ENCODE measurements at regions not wholly inside any gene's neighbourhood (a gene's known extent, or its start where the extent isn't known, plus 50 kb on each side); places are given as distances from the start of the nearest gene placed in this dataset.

GRCh38 chr7:96481796-96482195 is 159.9 kb upstream of the SLC25A13 start:
- Histone ChIP-seq H3K9ac (ENCODE audit: low read length) (no peak overlapping the region), H3K9me2 (ENCODE audit: low read depth, low read length) (no peaks in the 10 kb centered on the region), H3K36me3 (ENCODE audit: insufficient read depth, low read length) (no peaks in the 10 kb centered on the region), H2AFZ (ENCODE audit: low read length) (no peak overlapping the region), H3K9me3 (ENCODE audit: low read length) (no peaks in the 10 kb centered on the region), H3K4me3 (ENCODE audit: low read depth, low read length, poor library complexity, severe bottlenecking) (no peak overlapping the region), H3K4me2 (ENCODE audit: low read length) (no peak overlapping the region), H3K4me1 (ENCODE audit: insufficient read depth, low read length, severe bottlenecking) (no peaks in the 10 kb centered on the region), H3K79me2 (ENCODE audit: insufficient read depth, low read length) (no peaks in the 10 kb centered on the region), H3F3A (ENCODE audit: insufficient read depth, low read length) (no peaks in the 10 kb centered on the region), H3K27me3 (ENCODE audit: insufficient read depth, low read length) (no peaks in the 10 kb centered on the region), H3K27ac (ENCODE audit: low read depth, low read length, poor library complexity, severe bottlenecking) (no peak overlapping the region), H4K20me1 (ENCODE audit: insufficient read depth, low read length) (no peaks in the 10 kb centered on the region)
- no peak for TF ChIP-seq CTCF (IDR thresholded peaks at IDR 0.05; ENCODE audit: low read length)
- no peak for TF ChIP-seq EZH2 (IDR thresholded peaks at IDR 0.05; ENCODE audit: borderline replicate concordance, low read length)

- Histone ChIP-seq H4K20me1 (ENCODE audit: insufficient read depth, low read length) (no peaks in the 10 kb centered on the region), H2AFZ (ENCODE audit: low read length) (no peak overlapping the region), H3K27me3 (ENCODE audit: insufficient read depth, low read length) (no peaks in the 10 kb centered on the region), H3K4me1 (ENCODE audit: insufficient read depth, low read length, severe bottlenecking) (no peaks in the 10 kb centered on the region), H3K79me2 (ENCODE audit: insufficient read depth, low read length) (no peaks in the 10 kb centered on the region), H3K36me3 (ENCODE audit: insufficient read depth, low read length) (no peaks in the 10 kb centered on the region), H3F3A (ENCODE audit: insufficient read depth, low read length) (no peaks in the 10 kb centered on the region), H3K4me2 (ENCODE audit: low read length) (no peak overlapping the region), H3K9me2 (ENCODE audit: low read depth, low read length) (no peaks in the 10 kb centered on the region), H3K9ac (ENCODE audit: low read length) (no peak overlapping the region), H3K4me3 (ENCODE audit: low read depth, low read length, poor library complexity, severe bottlenecking) (no peak overlapping the region), H3K27ac (ENCODE audit: low read depth, low read length, poor library complexity, severe bottlenecking) (no peak overlapping the region), H3K9me3 (ENCODE audit: low read length) (no peaks in the 10 kb centered on the region)
- no peak for TF ChIP-seq EZH2 (IDR thresholded peaks at IDR 0.05; ENCODE audit: borderline replicate concordance, low read length)
- no peak for TF ChIP-seq CTCF (IDR thresholded peaks at IDR 0.05; ENCODE audit: low read length)
Observed at GRCh38 chr7:96479015-96479645, 157.2 kb upstream of the SLC25A13 start.

GRCh38 chr7:96471606-96472005 is 149.7 kb upstream of the SLC25A13 start:
- no peaks in the 10 kb centered on the region for H4K20me1 ChIP-seq (ENCODE audit: insufficient read depth, low read length)
- H3K27me3 ChIP-seq (ENCODE audit: insufficient read depth, low read length) = peaks cover 5% of the 10 kb centered on the region
- H3F3A ChIP-seq (ENCODE audit: insufficient read depth, low read length) = no peaks in the 10 kb centered on the region
- no peaks in the 10 kb centered on the region for H3K9me2 ChIP-seq (ENCODE audit: low read depth, low read length)
- H3K9ac ChIP-seq (ENCODE audit: low read length) = no peak overlapping the region
- no peaks in the 10 kb centered on the region for H3K4me1 ChIP-seq (ENCODE audit: insufficient read depth, low read length, severe bottlenecking)
- H2AFZ ChIP-seq (ENCODE audit: low read length) = no peak overlapping the region
- TF ChIP-seq EZH2 (IDR thresholded peaks at IDR 0.05; ENCODE audit: borderline replicate concordance, low read length) (no peak), CTCF (IDR thresholded peaks at IDR 0.05; ENCODE audit: low read length) (no peak)
- H3K27ac ChIP-seq (ENCODE audit: low read depth, low read length, poor library complexity, severe bottlenecking) = no peak overlapping the region
- no peaks in the 10 kb centered on the region for H3K79me2 ChIP-seq (ENCODE audit: insufficient read depth, low read length)
- H3K4me2 ChIP-seq (ENCODE audit: low read length) = no peak overlapping the region
- H3K9me3 ChIP-seq (ENCODE audit: low read length) = no peaks in the 10 kb centered on the region
- H3K4me3 ChIP-seq (ENCODE audit: low read depth, low read length, poor library complexity, severe bottlenecking) = no peak overlapping the region
- H3K36me3 ChIP-seq (ENCODE audit: insufficient read depth, low read length) = no peaks in the 10 kb centered on the region

Data from OCI-LY1 (cell line).